HepG2 (cell line): ENCODE measurements at regions not wholly inside any gene's neighbourhood (a gene's known extent, or its start where the extent isn't known, plus 50 kb on each side); places are given as distances from the start of the nearest gene placed in this dataset.
"Not testable (repeated sequence)": the region's sequence is repeated elsewhere in the genome, so short reads cannot be mapped to it uniquely, and the experiment has no call there.

Source experiments
- CTCF ChIP-seq: sonication (generic); formaldehyde crosslinking; IDR thresholded peaks from 2 replicates; pipeline ENCODE4 v1.5.0; 2020; ENCODE audit warnings: mild to moderate bottlenecking, missing genetic modification reagents, moderate library complexity
- GMEB1 ChIP-seq: sonication (generic); formaldehyde crosslinking; IDR thresholded peaks from 2 replicates; pipeline ENCODE4 v1.5.1; 2020; ENCODE audit warnings: missing genetic modification reagents, mild to moderate bottlenecking, borderline replicate concordance
- JUND ChIP-seq: sonication (generic); formaldehyde crosslinking; IDR thresholded peaks from 2 replicates; pipeline ENCODE4 v1.8.0; 2022; ENCODE audit warnings: mild to moderate bottlenecking, missing genetic modification reagents
- SNAPC5 ChIP-seq: sonication (generic); formaldehyde crosslinking; IDR thresholded peaks from 2 replicates; pipeline ENCODE4 v1.8.1; 2023; ENCODE audit warnings: mild to moderate bottlenecking, missing genetic modification reagents, borderline replicate concordance
- ZNF138 ChIP-seq: sonication (generic); formaldehyde crosslinking; IDR thresholded peaks from 2 replicates; pipeline ENCODE4 v1.5.0; 2020; ENCODE audit warnings: mild to moderate bottlenecking, low read depth, missing genetic modification reagents
- ZNF282 ChIP-seq: fragments of 450-650 bp; IDR thresholded peaks from 2 replicates; pipeline ENCODE4 v1.6.1; 2018; ENCODE audit not compliant: partially characterized antibody
- ZNF747 ChIP-seq: sonication (generic); formaldehyde crosslinking; IDR thresholded peaks from 2 replicates; pipeline ENCODE4 v1.8.1; 2023; ENCODE audit warnings: missing genetic modification reagents, mild to moderate bottlenecking, borderline replicate concordance

- TF ChIP-seq ZNF138 (CRISPR knock-in tag); GMEB1 (CRISPR knock-in tag); ZNF747 (CRISPR knock-in tag); CTCF (CRISPR knock-in tag); JUND (CRISPR knock-in tag); ZNF282; SNAPC5: not testable (repeated sequence)
These were observed 324.2 kb downstream of the METTL4 start for GRCh38 chr18:2247101-2247500.
